Panc1 (cell line): ENCODE measurements at regions not wholly inside any gene's neighbourhood (a gene's known extent, or its start where the extent isn't known, plus 50 kb on each side); places are given as distances from the start of the nearest gene placed in this dataset.

ENCODE experiments used
- ATAC-seq: fragments of 200-7000 bp; cut with Tn5 transposase; 2 replicates; pipeline ENCODE4 v1.9.1; 2020; ENCODE audit warnings: mild to moderate bottlenecking, moderate library complexity
- BruUV-seq: library from RNA; stranded (reverse); fragments of 400-500 nt; replicated peaks from 2 replicates; lab custom pipeline; 2021; lab: Mats Ljungman, UMichigan
- CTCF ChIA-PET: fragments of 300-600 bp; sonication (Branson Sonifier 250); formaldehyde crosslinking; loops from one replicate; lab custom pipeline; 2022; ENCODE audit warnings: antibody characterized with exemption; lab: Charles Lee
- POLR2A ChIA-PET: fragments of 300-600 bp; sonication (Branson Sonifier 250); formaldehyde crosslinking; loops from one replicate; lab custom pipeline; 2022; ENCODE audit warnings: antibody characterized with exemption; lab: Charles Lee
- DNase-seq: peaks from one replicate; pipeline ENCODE4 v3.0.0-alpha.2; 2010; ENCODE audit warnings: low read depth, low spot score
- H3K27ac ChIP-seq: 2 replicates; pipeline ENCODE4 v1.5.1; 2011; ENCODE audit warnings: mild to moderate bottlenecking, low read length, inconsistent platforms
- H3K27me3 ChIP-seq: fragments of 200-500 bp; sonication (Bioruptor generic); 2 replicates; pipeline ENCODE4 v1.6.0; 2014; ENCODE audit warnings: low read length, inconsistent platforms; ENCODE audit not compliant: control insufficient read depth, insufficient read depth
- H3K36me3 ChIP-seq: fragments of 200-500 bp; sonication (Bioruptor generic); 2 replicates; pipeline ENCODE4 v1.5.1; 2014; ENCODE audit warnings: inconsistent platforms, mild to moderate bottlenecking, low read length, moderate library complexity; ENCODE audit not compliant: control insufficient read depth, insufficient read depth
- H3K4me1 ChIP-seq: 2 replicates; pipeline ENCODE4 v1.5.1; 2011; ENCODE audit warnings: inconsistent platforms, mild to moderate bottlenecking, low read length, moderate library complexity; ENCODE audit not compliant: control insufficient read depth, insufficient read depth
- H3K4me3 ChIP-seq, 2 experiments: 2 replicates each; pipeline ENCODE4 v1.5.1; 2011 to 2012; ENCODE audit warnings: low read depth in 2 of 2, low read length in 2 of 2, mild to moderate bottlenecking in 2 of 2, inconsistent platforms in 1 of 2, moderate library complexity in 1 of 2
- H3K9me3 ChIP-seq: fragments of 200-500 bp; sonication (Bioruptor generic); 2 replicates; pipeline ENCODE4 v1.5.1; 2014; ENCODE audit warnings: low read depth, mild to moderate bottlenecking, inconsistent platforms, low read length, moderate library complexity; ENCODE audit not compliant: control insufficient read depth, insufficient read depth
- POLR2AphosphoS5 ChIP-seq: IDR thresholded peaks from 2 replicates; pipeline ENCODE4 v1.6.1; 2012; ENCODE audit warnings: mild to moderate bottlenecking, low read depth, low read length, moderate library complexity
- REST ChIP-seq, 2 experiments: IDR thresholded peaks; 2 replicates each; pipeline ENCODE4 v1.6.1; 2011 to 2012; ENCODE audit warnings: low read depth in 2 of 2, control low read depth in 1 of 2, low read length in 1 of 2, mild to moderate bottlenecking in 1 of 2, moderate library complexity in 1 of 2; ENCODE audit not compliant: insufficient read depth in 1 of 2
- SIN3A ChIP-seq: IDR thresholded peaks from 2 replicates; pipeline ENCODE4 v1.6.1; 2012; ENCODE audit warnings: low read depth, mild to moderate bottlenecking, low read length, moderate library complexity, borderline replicate concordance; ENCODE audit not compliant: insufficient read depth
- TCF7L2 ChIP-seq: IDR thresholded peaks from 2 replicates; pipeline ENCODE4 v1.6.1; 2011; ENCODE audit warnings: mild to moderate bottlenecking, low read depth, low read length, inconsistent platforms
- in situ Hi-C: cut with HindIII; loops from 2 replicates; pipeline ENCODE4 v1.10.0; 2016; ENCODE audit warnings: low sequenced_read_pairs, low pct_unique_long_range_greater_than_20kb
- intact Hi-C: fragments of 100-400 bp; cut with micrococcal nuclease; formaldehyde crosslinking; loops from one replicate; pipeline ENCODE4 v1.10.0; 2022; ENCODE audit not compliant: unreplicated experiment
- TF ChIP-seq, protein P1 (sequence below): fragments of 450-650 bp; IDR thresholded peaks from 2 replicates; pipeline ENCODE4 v1.5.1; 2017; ENCODE audit warnings: mild to moderate bottlenecking

GRCh38 chr18:78724214-78724914 is 255.3 kb upstream of the SALL3 start:
- H3K27me3 ChIP-seq, result peaks cover 40% of the 10 kb centered on the region
- H3K4me3 ChIP-seq, result no peak overlapping the region
- H3K4me1 ChIP-seq, result no peaks in the 10 kb centered on the region
- no peaks in the 10 kb centered on the region for H3K36me3 ChIP-seq
- ChIA-PET CTCF (no interaction called here), POLR2A (no interaction called here)
- H3K9me3 ChIP-seq, result no peaks in the 10 kb centered on the region
- no peak overlapping the region for H3K27ac ChIP-seq
- DNase-seq, result no peak
- in situ Hi-C loops, result no loop called here
- intact Hi-C loops, result no loop called here
- no TSS peak for BruUV-seq
- TF ChIP-seq, protein P1, sequence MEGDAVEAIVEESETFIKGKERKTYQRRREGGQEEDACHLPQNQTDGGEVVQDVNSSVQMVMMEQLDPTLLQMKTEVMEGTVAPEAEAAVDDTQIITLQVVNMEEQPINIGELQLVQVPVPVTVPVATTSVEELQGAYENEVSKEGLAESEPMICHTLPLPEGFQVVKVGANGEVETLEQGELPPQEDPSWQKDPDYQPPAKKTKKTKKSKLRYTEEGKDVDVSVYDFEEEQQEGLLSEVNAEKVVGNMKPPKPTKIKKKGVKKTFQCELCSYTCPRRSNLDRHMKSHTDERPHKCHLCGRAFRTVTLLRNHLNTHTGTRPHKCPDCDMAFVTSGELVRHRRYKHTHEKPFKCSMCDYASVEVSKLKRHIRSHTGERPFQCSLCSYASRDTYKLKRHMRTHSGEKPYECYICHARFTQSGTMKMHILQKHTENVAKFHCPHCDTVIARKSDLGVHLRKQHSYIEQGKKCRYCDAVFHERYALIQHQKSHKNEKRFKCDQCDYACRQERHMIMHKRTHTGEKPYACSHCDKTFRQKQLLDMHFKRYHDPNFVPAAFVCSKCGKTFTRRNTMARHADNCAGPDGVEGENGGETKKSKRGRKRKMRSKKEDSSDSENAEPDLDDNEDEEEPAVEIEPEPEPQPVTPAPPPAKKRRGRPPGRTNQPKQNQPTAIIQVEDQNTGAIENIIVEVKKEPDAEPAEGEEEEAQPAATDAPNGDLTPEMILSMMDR, result no peak
- TF ChIP-seq SIN3A, result no peak
- no peak for TF ChIP-seq TCF7L2
- TF ChIP-seq REST (IDR thresholded peaks at IDR 0.05; ENCODE audit: insufficient read depth in 1 of 2, low read depth in 2 of 2, low read length in 1 of 2), result no peak
- no peak for TF ChIP-seq POLR2AphosphoS5
- ATAC-seq, result no peak

GRCh38 chr18:78725426-78725825 is 254.2 kb upstream of the SALL3 start:
- Histone ChIP-seq H3K27ac (no peak overlapping the region), H3K4me1 (no peaks in the 10 kb centered on the region), H3K4me3 (no peak overlapping the region), H3K9me3 (no peaks in the 10 kb centered on the region), H3K27me3 (peaks cover 50% of the 10 kb centered on the region), H3K36me3 (no peaks in the 10 kb centered on the region)
- in situ Hi-C loops, result no loop called here
- intact Hi-C loops, result no loop called here
- DNase-seq (no peak), ATAC-seq (no peak)
- CTCF ChIA-PET, result no interaction called here
- no peak for TF ChIP-seq REST (IDR thresholded peaks at IDR 0.05; ENCODE audit: insufficient read depth in 1 of 2, low read depth in 2 of 2, low read length in 1 of 2)
- no peak for TF ChIP-seq SIN3A
- POLR2A ChIA-PET, result no interaction called here
- no TSS peak for BruUV-seq
